ENCODE measurements at regions not wholly inside any gene's neighbourhood (a gene's known extent, or its start where the extent isn't known, plus 50 kb on each side); places are given as distances from the start of the nearest gene placed in this dataset.
"Not testable (repeated sequence)": the region's sequence is repeated elsewhere in the genome, so short reads cannot be mapped to it uniquely, and the experiment has no call there.

DNA sequence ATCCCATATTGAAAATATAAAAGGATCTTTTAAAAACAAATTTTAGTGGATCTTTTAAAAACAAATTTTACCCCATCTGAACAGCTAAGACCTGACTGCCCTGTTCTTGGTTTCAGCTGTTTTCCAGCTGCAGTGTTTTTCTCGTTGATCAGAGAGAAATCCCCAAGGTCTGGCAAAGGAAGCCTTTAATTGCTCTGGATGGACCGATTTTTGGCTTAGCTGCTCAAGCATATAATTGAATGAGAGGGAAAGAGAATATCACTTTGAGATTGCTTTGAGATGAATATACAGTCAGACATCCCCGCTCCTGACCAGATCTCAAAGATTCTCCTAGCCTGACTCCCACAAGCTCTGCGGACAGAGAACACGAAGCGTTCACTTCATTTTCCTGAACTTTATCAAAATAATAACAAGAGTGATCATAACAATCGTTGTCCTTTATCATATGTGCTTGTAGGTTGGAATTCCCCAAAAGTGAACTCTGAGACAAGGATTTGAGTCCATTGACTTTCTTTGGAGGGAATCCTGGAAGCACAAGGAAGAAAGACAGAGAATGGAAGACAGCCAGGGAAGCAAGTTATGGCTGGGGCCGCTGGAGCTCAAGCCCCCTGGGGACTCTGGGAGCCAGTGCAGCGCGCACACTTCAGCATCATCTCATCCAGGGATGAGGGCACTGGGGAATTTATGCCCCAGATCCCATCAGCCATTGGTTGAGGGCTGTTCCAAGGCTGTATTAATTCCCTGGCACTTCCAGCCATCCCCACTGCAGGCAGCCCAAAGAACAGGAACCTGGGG lies 101.3 kb downstream of the SNX5 start:
- H3K4me3 ChIP-seq (ENCODE audit: low read depth, low read length) = no peak overlapping the region
- TF ChIP-seq, protein P1, sequence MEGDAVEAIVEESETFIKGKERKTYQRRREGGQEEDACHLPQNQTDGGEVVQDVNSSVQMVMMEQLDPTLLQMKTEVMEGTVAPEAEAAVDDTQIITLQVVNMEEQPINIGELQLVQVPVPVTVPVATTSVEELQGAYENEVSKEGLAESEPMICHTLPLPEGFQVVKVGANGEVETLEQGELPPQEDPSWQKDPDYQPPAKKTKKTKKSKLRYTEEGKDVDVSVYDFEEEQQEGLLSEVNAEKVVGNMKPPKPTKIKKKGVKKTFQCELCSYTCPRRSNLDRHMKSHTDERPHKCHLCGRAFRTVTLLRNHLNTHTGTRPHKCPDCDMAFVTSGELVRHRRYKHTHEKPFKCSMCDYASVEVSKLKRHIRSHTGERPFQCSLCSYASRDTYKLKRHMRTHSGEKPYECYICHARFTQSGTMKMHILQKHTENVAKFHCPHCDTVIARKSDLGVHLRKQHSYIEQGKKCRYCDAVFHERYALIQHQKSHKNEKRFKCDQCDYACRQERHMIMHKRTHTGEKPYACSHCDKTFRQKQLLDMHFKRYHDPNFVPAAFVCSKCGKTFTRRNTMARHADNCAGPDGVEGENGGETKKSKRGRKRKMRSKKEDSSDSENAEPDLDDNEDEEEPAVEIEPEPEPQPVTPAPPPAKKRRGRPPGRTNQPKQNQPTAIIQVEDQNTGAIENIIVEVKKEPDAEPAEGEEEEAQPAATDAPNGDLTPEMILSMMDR (IDR thresholded peaks at IDR 0.05; ENCODE audit: low read depth, low read length) = no peak

DNA sequence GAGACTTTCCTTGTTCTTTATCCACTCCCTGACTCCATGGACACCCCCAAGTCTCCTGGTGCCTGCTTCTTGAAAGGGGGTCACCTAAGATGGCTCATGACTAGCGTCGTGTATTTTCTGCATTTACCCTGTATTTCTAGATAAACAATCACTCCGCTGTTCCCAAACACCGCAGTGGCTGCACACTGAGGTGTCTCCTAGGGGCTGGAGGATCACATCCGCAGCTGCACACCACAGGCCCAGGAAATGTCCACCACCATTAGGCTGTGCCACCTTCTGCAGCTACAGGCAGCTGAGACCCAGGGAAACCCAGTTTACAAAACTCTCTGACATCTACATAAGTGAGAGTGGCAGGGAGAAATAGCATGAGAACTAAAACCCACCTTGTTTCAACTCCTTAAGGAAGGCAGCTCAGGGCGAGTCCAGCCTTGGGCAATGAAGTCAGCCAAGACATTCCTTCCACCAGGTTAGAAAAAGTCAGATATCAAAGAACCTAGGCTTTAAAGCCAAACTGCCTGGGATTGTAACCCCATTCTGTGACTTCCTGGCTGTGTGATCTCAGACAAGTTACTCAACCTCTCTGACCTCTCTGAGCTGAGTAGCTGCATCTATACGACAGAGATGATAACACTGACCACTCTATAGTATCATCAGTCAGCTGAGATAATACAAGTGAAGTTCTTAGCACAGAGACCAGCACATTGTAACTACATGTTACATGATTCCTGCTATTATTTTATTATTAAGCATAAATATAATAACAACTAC lies 102.2 kb downstream of the SNX5 start:
- no peak overlapping the region for H3K4me3 ChIP-seq (ENCODE audit: low read depth, low read length)
- TF ChIP-seq, protein P1 (IDR thresholded peaks at IDR 0.05; ENCODE audit: low read depth, low read length) = no peak

DNA sequence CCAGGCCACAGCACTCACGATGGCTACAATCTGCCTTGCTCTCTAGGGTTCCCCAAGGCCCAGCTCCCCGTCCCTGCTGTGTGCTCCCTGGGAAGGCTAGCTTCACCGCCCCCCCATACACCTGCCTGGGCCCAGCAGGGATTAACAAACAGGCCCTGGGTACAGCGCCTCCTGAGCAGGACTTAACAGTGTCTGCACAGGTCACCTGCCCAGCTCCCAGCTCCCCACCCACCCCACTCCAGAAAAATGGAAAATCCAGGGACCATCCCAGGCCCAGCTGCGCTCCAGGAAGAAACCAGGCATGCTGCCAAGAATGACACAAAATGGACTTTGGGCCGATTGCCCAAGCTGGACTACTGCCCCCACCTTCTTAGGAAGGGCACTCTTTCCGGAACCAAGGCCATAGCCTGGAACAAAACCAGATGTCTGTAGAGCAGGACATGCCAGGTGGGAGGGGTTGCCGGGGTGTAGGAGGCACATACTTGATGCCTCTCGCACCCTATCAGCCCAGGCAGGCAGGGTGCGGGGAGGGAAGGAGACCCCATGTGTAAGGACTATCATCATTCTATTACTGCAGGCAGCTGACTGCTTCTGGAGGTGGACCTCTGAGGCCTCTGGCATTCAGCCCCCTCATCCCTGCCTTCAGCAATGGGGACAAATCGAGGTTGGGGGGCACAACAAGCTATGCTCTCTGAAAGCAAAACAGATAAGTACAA lies 104.9 kb downstream of the SNX5 start:
- TF ChIP-seq, protein P1 (IDR thresholded peaks at IDR 0.05; ENCODE audit: low read depth, low read length) = no peak
- no peak overlapping the region for H3K4me3 ChIP-seq (ENCODE audit: low read depth, low read length)

DNA sequence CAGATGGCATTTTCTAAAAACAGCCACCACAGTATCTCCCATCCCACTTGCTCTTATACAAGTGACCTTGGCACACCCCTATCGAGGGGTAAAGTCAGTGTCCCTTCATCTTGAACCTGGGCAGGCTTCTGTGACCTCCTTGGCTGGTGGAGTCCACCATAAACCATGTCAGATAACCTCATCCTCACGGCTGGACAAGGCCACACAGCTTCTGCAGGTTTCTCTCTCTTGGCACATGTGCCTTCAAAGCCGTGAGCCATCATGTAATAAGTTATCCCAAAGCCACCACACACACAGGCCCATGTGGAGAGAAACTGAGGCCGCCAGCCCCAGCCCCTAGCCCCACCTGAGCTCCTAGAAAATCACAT lies 105.4 kb downstream of the SNX5 start:
- H3K4me3 ChIP-seq (ENCODE audit: low read depth, low read length) = no peak overlapping the region
- TF ChIP-seq, protein P1 (IDR thresholded peaks at IDR 0.05; ENCODE audit: low read depth, low read length) = no peak

DNA sequence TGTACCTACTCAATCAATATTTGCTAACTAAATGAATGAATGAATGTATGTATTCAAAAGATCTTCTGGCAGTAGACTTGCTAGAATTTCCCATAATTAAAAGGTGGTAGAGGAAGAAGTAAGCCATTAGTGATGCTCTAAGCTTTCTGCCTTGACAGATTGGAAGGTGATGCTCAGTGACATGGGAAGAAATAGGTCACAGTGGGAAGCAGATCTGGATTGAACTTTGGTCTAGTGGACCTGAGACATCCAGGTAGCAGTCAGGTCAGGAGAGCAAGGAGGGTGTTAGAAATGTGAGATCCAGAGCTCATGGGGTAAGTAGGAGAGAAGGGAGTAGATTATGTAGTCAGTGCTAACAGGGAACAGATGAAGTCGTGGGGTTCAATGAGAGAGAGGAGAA lies 106.4 kb downstream of the SNX5 start:
- TF ChIP-seq, protein P1 (IDR thresholded peaks at IDR 0.05; ENCODE audit: low read depth, low read length) = no peak

DNA sequence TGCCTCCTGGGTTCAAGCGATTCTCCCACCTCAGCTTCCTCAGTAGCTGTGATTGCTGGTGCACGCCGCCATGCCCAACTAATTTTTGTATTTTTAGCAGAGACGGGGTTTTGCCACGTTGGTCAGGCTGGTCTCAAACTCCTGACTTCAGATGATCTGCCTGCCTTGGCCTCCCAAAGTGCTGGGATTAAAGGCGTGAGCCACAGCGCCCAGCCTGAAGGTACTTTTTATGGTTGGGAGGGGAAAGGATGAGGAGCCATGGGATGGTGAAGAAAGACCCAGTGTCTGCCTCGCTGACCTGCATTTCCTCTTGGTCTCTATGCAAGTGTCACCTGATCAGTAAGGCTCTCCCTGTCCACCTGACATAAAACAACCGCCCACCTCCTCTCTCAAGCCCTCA lies 107.0 kb downstream of the SNX5 start:
- H3K4me3 ChIP-seq (ENCODE audit: low read depth, low read length) = not testable (repeated sequence)

More for the DNA sequence above, 106.4 kb downstream of the SNX5 start:
- H3K4me3 ChIP-seq (ENCODE audit: low read depth, low read length) = no peak overlapping the region

DNA sequence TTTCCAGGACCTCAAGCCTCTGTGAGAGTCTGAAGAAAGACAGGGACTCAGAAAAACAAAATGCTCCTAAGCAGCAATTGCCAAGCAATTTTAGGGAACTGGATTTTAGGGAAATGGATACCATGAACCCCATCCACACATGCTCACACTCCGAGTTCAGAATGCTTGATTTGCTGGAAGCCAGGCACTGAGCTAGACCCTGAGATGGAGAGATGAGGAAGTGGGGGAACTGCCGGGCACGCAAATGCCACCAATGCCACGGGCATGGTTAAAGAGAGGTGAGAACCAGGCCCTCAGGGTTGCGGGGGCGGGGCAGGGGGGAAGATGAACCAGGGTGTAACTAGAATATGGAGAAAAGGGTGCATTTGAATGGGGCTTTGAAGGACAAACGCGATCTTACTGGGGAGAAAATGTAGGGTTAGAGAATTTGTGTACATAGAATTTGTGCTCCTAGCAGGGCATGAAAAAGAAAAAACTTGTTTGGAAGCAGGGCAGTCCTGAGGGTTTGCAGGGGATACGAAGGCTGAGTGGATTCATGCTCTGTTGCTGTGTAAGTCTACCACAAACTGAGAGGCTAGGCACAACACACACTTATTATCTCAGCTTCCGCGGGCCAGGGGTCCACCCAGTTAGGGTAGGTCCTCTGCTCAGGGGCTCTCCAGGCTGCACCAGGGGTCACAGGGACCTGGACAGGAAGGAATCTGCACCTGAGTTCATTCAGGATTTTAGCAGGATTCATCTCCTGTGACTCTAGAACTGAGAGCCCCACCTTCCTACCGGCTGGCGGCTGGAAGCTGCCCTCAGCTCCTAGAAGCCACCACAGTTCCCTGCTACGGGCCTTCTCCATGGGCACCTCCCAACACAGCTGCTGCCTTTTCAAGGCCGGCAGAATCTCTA lies 108.0 kb downstream of the SNX5 start:
- no peak overlapping the region for H3K4me3 ChIP-seq (ENCODE audit: low read depth, low read length)
- TF ChIP-seq, protein P1 (IDR thresholded peaks at IDR 0.05; ENCODE audit: low read depth, low read length) = no peak
